ENCODE measurements at regions not wholly inside any gene's neighbourhood (a gene's known extent, or its start where the extent isn't known, plus 50 kb on each side); places are given as distances from the start of the nearest gene placed in this dataset.

- no peaks in the 10 kb centered on the region for H3K36me3 ChIP-seq (ENCODE audit: control insufficient read depth in 1 of 2, insufficient read depth in 2 of 2, low read length in 2 of 2)
- intact Hi-C loops (cut with micrococcal nuclease), result no loop called here
- H3K79me2 ChIP-seq (ENCODE audit: insufficient read depth, low read length), result no peaks in the 10 kb centered on the region
- no peak overlapping the region for H3K9ac ChIP-seq (ENCODE audit: low read length)
- H3K9me2 ChIP-seq (ENCODE audit: insufficient read depth), result no peaks in the 10 kb centered on the region
- BruUV-seq (replicated peaks), result no TSS peak
- H3K9me3 ChIP-seq (ENCODE audit: control insufficient read depth in 1 of 2, insufficient read depth in 1 of 2, low read depth in 1 of 2, low read length in 2 of 2), result no peaks in the 10 kb centered on the region
- RAD21 ChIA-PET (ENCODE audit: low non-redundant PET in 1 of 2, low total read pairs in 2 of 2, uncharacterized antibody in 2 of 2, unreplicated experiment in 2 of 2), result no interaction called here
- no peaks in the 10 kb centered on the region for H3K4me1 ChIP-seq (ENCODE audit: control insufficient read depth in 1 of 2, insufficient read depth in 2 of 2, low read length in 2 of 2)
- no peaks in the 10 kb centered on the region for H3K27me3 ChIP-seq (ENCODE audit: insufficient read depth, low read length)
- TF ChIP-seq SRF (IDR thresholded peaks at IDR 0.05; ENCODE audit: low read depth), result no peak
- TF ChIP-seq CTCF (IDR thresholded peaks at IDR 0.05 in 2 of 3, conservative IDR thresholded peaks at IDR 0.05 in 1 of 3; ENCODE audit: borderline replicate concordance in 1 of 3, insufficient read depth in 1 of 3, low read depth in 2 of 3, low read length in 2 of 3), result no peak
- no peak for TF ChIP-seq EGR1 (IDR thresholded peaks at IDR 0.05; ENCODE audit: low read depth)
- TF ChIP-seq CBX3 (IDR thresholded peaks at IDR 0.05; ENCODE audit: low read depth), result no peak
- TF ChIP-seq TCF7L2 (IDR thresholded peaks at IDR 0.05; ENCODE audit: borderline replicate concordance, extremely low read depth, insufficient read depth, insufficient read length), result no peak
- TF ChIP-seq POLR2AphosphoS5 (IDR thresholded peaks at IDR 0.05; ENCODE audit: low read depth, low read length), result no peak
- TF ChIP-seq CEBPB (IDR thresholded peaks at IDR 0.05; ENCODE audit: low read depth), result no peak
- no peak for TF ChIP-seq ZNF274 (IDR thresholded peaks at IDR 0.05; ENCODE audit: low read depth, low read length)
- TF ChIP-seq ELF1 (IDR thresholded peaks at IDR 0.05; ENCODE audit: borderline replicate concordance, low read depth), result no peak
- TF ChIP-seq ZFX (IDR thresholded peaks at IDR 0.05), result no peak
- TF ChIP-seq ZBTB33 (IDR thresholded peaks at IDR 0.05; ENCODE audit: extremely low read depth, insufficient replicate concordance, low read length), result no peak
- no peak for TF ChIP-seq REST (IDR thresholded peaks at IDR 0.05; ENCODE audit: low read depth)
- TF ChIP-seq EZH2phosphoT487 (IDR thresholded peaks at IDR 0.05; ENCODE audit: borderline replicate concordance), result no peak
- TF ChIP-seq SIN3A (IDR thresholded peaks at IDR 0.05; ENCODE audit: low read depth), result no peak
- no peak for TF ChIP-seq EZH2 (IDR thresholded peaks at IDR 0.05)
- TF ChIP-seq ATF3 (IDR thresholded peaks at IDR 0.05), result no peak
- no peak for TF ChIP-seq SP1 (IDR thresholded peaks at IDR 0.05; ENCODE audit: low read depth)
- TF ChIP-seq MAX (IDR thresholded peaks at IDR 0.05), result no peak
- no peaks in the 10 kb centered on the region; the same call in 1 of the 2 replicates for H4K20me1 ChIP-seq (ENCODE audit: insufficient read depth)
- CTCF ChIA-PET, result no interaction called here
- POLR2A ChIA-PET, result no interaction called here
- H3K27ac ChIP-seq (ENCODE audit: low read depth, low read length), result no peak overlapping the region
- H3K4me2 ChIP-seq (ENCODE audit: low read length), result no peak overlapping the region
- ATAC-seq (no peak), DNase-seq (ENCODE audit: low read depth, low spot score) (no peak)
- no peak overlapping the region for H2AFZ ChIP-seq (ENCODE audit: low read depth, low read length, poor library complexity, severe bottlenecking)
- no peak overlapping the region for H3K4me3 ChIP-seq (replicated peaks in 1 of 2; ENCODE audit: low read depth in 1 of 2, low read length in 2 of 2)
Measured at GRCh38 chr4:156280686-156281085, 327.0 kb upstream of the CTSO start.

Data from HCT116 (cell line).